H9 (cell line): ENCODE measurements at regions not wholly inside any gene's neighbourhood (a gene's known extent, or its start where the extent isn't known, plus 50 kb on each side); places are given as distances from the start of the nearest gene placed in this dataset.

Experiments
- DNase-seq: peaks from one replicate; pipeline ENCODE4 v3.0.0-alpha.2; 2017
- H2AFZ ChIP-seq: one replicate; pipeline ENCODE4 v1.6.1; 2013; ENCODE audit warnings: mild to moderate bottlenecking, low read length, control low read depth, moderate library complexity
- H2AK5ac ChIP-seq: 2 replicates; pipeline ENCODE4 v1.6.1; 2013; ENCODE audit warnings: low read length, control low read depth, mixed read lengths; ENCODE audit not compliant: insufficient read length
- H2BK120ac ChIP-seq: one replicate; pipeline ENCODE4 v1.6.1; 2013; ENCODE audit warnings: low read depth, mild to moderate bottlenecking, low read length, control low read depth, inconsistent platforms; ENCODE audit not compliant: poor library complexity, severe bottlenecking
- H2BK12ac ChIP-seq: 2 replicates; pipeline ENCODE4 v1.6.1; 2013; ENCODE audit warnings: low read length, control low read depth, mixed read lengths, low read depth; ENCODE audit not compliant: insufficient read length
- H2BK15ac ChIP-seq: 2 replicates; pipeline ENCODE4 v1.6.1; 2013; ENCODE audit warnings: low read depth, low read length, control low read depth
- H2BK20ac ChIP-seq: one replicate; pipeline ENCODE4 v1.6.1; 2013; ENCODE audit warnings: low read depth, mild to moderate bottlenecking, low read length, control low read depth, inconsistent platforms; ENCODE audit not compliant: poor library complexity, severe bottlenecking
- H2BK5ac ChIP-seq: 2 replicates; pipeline ENCODE4 v1.6.1; 2013; ENCODE audit warnings: low read length, control low read depth, mixed read lengths; ENCODE audit not compliant: insufficient read length
- H3K14ac ChIP-seq: 2 replicates; pipeline ENCODE4 v1.6.1; 2013; ENCODE audit warnings: low read length, control low read depth; ENCODE audit not compliant: insufficient read depth
- H3K18ac ChIP-seq: 2 replicates; pipeline ENCODE4 v1.6.1; 2013; ENCODE audit warnings: low read depth, mild to moderate bottlenecking, mixed read lengths, low read length, control low read depth; ENCODE audit not compliant: insufficient read length
- H3K23ac ChIP-seq: 2 replicates; pipeline ENCODE4 v1.6.1; 2013; ENCODE audit warnings: low read length, control low read depth, mixed read lengths, low read depth; ENCODE audit not compliant: insufficient read length
- H3K23me2 ChIP-seq: 2 replicates; pipeline ENCODE4 v1.6.1; 2013; ENCODE audit warnings: low read depth, mild to moderate bottlenecking, mixed read lengths, low read length, control low read depth; ENCODE audit not compliant: insufficient read length, poor library complexity, severe bottlenecking
- H3K27ac ChIP-seq: 2 replicates; pipeline ENCODE4 v1.5.1; 2013; ENCODE audit warnings: low read length, control low read depth, mixed read lengths, low read depth; ENCODE audit not compliant: insufficient read length
- H3K27me3 ChIP-seq: 2 replicates; pipeline ENCODE4 v1.6.1; 2013; ENCODE audit warnings: low read length, control low read depth, inconsistent platforms; ENCODE audit not compliant: insufficient read depth
- H3K4ac ChIP-seq: 2 replicates; pipeline ENCODE4 v1.6.1; 2013; ENCODE audit warnings: low read depth, mild to moderate bottlenecking, control low read depth, inconsistent platforms, low read length, moderate library complexity
- H3K4me1 ChIP-seq: 2 replicates; pipeline ENCODE4 v1.6.1; 2013; ENCODE audit warnings: low read length, control low read depth, inconsistent platforms; ENCODE audit not compliant: insufficient read depth
- H3K4me2 ChIP-seq: 2 replicates; pipeline ENCODE4 v1.6.1; 2013; ENCODE audit warnings: low read length, control low read depth, mixed read lengths; ENCODE audit not compliant: insufficient read length, insufficient read depth
- H3K56ac ChIP-seq: 2 replicates; pipeline ENCODE4 v1.6.1; 2013; ENCODE audit warnings: low read depth, mild to moderate bottlenecking, mixed read lengths, low read length, control low read depth; ENCODE audit not compliant: insufficient read length
- H3K79me1 ChIP-seq: 2 replicates; pipeline ENCODE4 v1.6.1; 2013; ENCODE audit warnings: low read depth, mild to moderate bottlenecking, moderate library complexity, low read length, control low read depth, inconsistent platforms; ENCODE audit not compliant: insufficient read depth, poor library complexity, severe bottlenecking
- H3K79me2 ChIP-seq: 2 replicates; pipeline ENCODE4 v1.6.1; 2013; ENCODE audit warnings: low read length, control low read depth, inconsistent platforms; ENCODE audit not compliant: insufficient read depth
- H3K9ac ChIP-seq: 2 replicates; pipeline ENCODE4 v1.6.1; 2013; ENCODE audit warnings: low read length, control low read depth, mixed read lengths; ENCODE audit not compliant: insufficient read length; ENCODE audit errors: extremely low read depth
- H3K9me3 ChIP-seq: one replicate; pipeline ENCODE4 v1.6.1; 2013; ENCODE audit warnings: low read depth, low read length, inconsistent platforms; ENCODE audit not compliant: control insufficient read depth
- H3T11ph ChIP-seq: one replicate; pipeline ENCODE4 v1.6.1; 2013; ENCODE audit warnings: mild to moderate bottlenecking, low read length, control low read depth, inconsistent platforms
- H4K20me1 ChIP-seq: one replicate; pipeline ENCODE4 v1.6.1; 2013; ENCODE audit not compliant: control insufficient read depth, insufficient read length, insufficient read depth
- H4K5ac ChIP-seq: 2 replicates; pipeline ENCODE4 v1.6.1; 2013; ENCODE audit warnings: low read depth, mild to moderate bottlenecking, mixed read lengths, low read length, control low read depth; ENCODE audit not compliant: insufficient read length
- H4K8ac ChIP-seq: replicated peaks from 2 replicates; pipeline ENCODE4 v1.6.1; 2013; ENCODE audit warnings: low read length, control low read depth, mixed read lengths, low read depth; ENCODE audit not compliant: insufficient read length
- H4K91ac ChIP-seq: 2 replicates; pipeline ENCODE4 v1.6.1; 2013; ENCODE audit warnings: low read depth, mild to moderate bottlenecking, moderate library complexity, mixed read lengths, low read length, control low read depth; ENCODE audit not compliant: insufficient read length
- H3K27ac Mint-ChIP-seq, 3 experiments: 2 replicates in 2 of 3; 3 replicates in 1 of 3; pipeline ENCODE4 v1.8.0; 2020 to 2021; ENCODE audit warnings: mixed read lengths in 3 of 3, mild to moderate bottlenecking in 1 of 3, moderate library complexity in 1 of 3
- H3K27me3 Mint-ChIP-seq: 2 replicates; pipeline ENCODE4 v1.8.0; 2021; ENCODE audit warnings: low read depth, mild to moderate bottlenecking, moderate library complexity, mixed read lengths
- H3K36me3 Mint-ChIP-seq, 3 experiments: 2 replicates in 2 of 3; 3 replicates in 1 of 3; pipeline ENCODE4 v1.8.0; 2020 to 2021; ENCODE audit warnings: low read depth in 3 of 3, mixed read lengths in 3 of 3; ENCODE audit not compliant: insufficient read depth in 1 of 3
- H3K4me1 Mint-ChIP-seq, 2 experiments: 2 replicates each; pipeline ENCODE4 v1.8.0; 2020; ENCODE audit warnings: mixed read lengths in 2 of 2
- H3K4me3 Mint-ChIP-seq, 2 experiments: 2 replicates in 1 of 2; 3 replicates in 1 of 2; pipeline ENCODE4 v1.8.0; 2020 to 2021; ENCODE audit warnings: mild to moderate bottlenecking in 2 of 2, mixed read lengths in 2 of 2, moderate library complexity in 1 of 2
- H3K9me3 Mint-ChIP-seq, 2 experiments: 2 replicates in 1 of 2; 3 replicates in 1 of 2; pipeline ENCODE4 v1.8.0; 2020; ENCODE audit warnings: mild to moderate bottlenecking in 2 of 2, mixed read lengths in 2 of 2, moderate library complexity in 1 of 2
- CTCF ChIP-seq: fragments of 200-600 bp; sonication (generic); conservative IDR thresholded peaks from 3 replicates; pipeline ENCODE4 v1.8.0; 2021; ENCODE audit warnings: antibody characterized with exemption, mild to moderate bottlenecking
- WGBS: extraction: QIAGEN DNeasy Blood & Tissue Kit; methylation state at CpG from one replicate; pipeline ENCODE4 v1.1.7; 2013; ENCODE audit warnings: missing lambda C conversion rate, low lambda C conversion rate, mixed read lengths; ENCODE audit not compliant: insufficient read length; ENCODE audit errors: extremely low coverage; 5-methylcytosine and 5-hydroxymethylcytosine counted together

GRCh38 chr1:68758666-68759209 is 261.9 kb upstream of the DEPDC1 start:
- Histone ChIP-seq H3K23ac (no peak overlapping the region), H3K27me3 (no peaks in the 10 kb centered on the region), H3T11ph (no peak overlapping the region), H3K14ac (no peak overlapping the region), H2AK5ac (no peak overlapping the region), H3K4me2 (no peak overlapping the region), H2BK5ac (no peak overlapping the region), H3K9me3 (no peaks in the 10 kb centered on the region), H3K79me1 (no peaks in the 10 kb centered on the region), H4K5ac (no peak overlapping the region), H4K20me1 (no peaks in the 10 kb centered on the region), H2BK20ac (no peak overlapping the region), H2AFZ (no peak overlapping the region), H4K8ac (no peak overlapping the region), H3K4ac (no peak overlapping the region), H3K27ac (no peak overlapping the region), H2BK120ac (no peak overlapping the region), H4K91ac (no peak overlapping the region), H2BK15ac (no peak overlapping the region), H2BK12ac (no peak overlapping the region), H3K79me2 (no peaks in the 10 kb centered on the region), H3K18ac (no peak overlapping the region), H3K56ac (no peak overlapping the region), H3K9ac (no peak overlapping the region), H3K4me1 (no peaks in the 10 kb centered on the region), H3K23me2 (no peaks in the 10 kb centered on the region)
- Mint-ChIP-seq H3K27ac (no peak overlapping the region), H3K27me3 (no peaks in the 10 kb centered on the region), H3K9me3 (peaks cover 4 to 8% of the 10 kb centered on the region in 2 experiments; a peak in 4 of 5 replicates), H3K4me3 (no peak overlapping the region), H3K4me1 (no peaks in the 10 kb centered on the region), H3K36me3 (peaks cover 0 to 2% (median 0%) of the 10 kb centered on the region in 3 experiments; a peak in 1 of 7 replicates)
- TF ChIP-seq CTCF: 0 out of 3 replicates have a peak, but pooled peaks have one; percentile 20
- DNase-seq: peak; percentile 54
- WGBS: no CpG with 5 or more reads among the region's 1 CpG
